ENCODE measurements at regions not wholly inside any gene's neighbourhood (a gene's known extent, or its start where the extent isn't known, plus 50 kb on each side); places are given as distances from the start of the nearest gene placed in this dataset.

DNA sequence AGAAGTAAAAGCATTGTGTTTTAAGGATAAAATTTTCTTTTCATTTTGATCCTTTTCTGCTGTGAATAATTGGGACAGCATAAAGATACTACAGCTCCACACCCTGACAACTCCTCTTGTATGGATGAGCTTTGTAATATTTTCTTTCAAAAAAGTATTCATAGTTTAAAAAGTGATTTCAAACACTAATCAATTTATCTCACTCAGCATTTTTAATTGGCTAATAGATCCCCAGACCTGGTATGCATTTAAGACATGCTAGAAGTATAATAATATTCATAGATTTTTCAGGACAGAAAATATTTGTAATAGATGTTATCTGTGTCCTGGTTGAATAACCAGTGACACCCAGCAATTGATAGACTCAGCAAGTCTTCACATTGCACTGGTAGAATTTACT, 510.7 kb downstream of the RIT2 start:
- H4K20me1 ChIP-seq (ENCODE audit: low read depth) = no peaks in the 10 kb centered on the region
- TF ChIP-seq CTCF (IDR thresholded peaks at IDR 0.05) = no peak
- no peak for TF ChIP-seq EZH2phosphoT487 (IDR thresholded peaks at IDR 0.05)
- no peak for TF ChIP-seq EZH2 (IDR thresholded peaks at IDR 0.05)

GRCh38 chr18:42606886-42607495, 508.5 kb downstream of the RIT2 start:
- Mint-ChIP-seq H3K27ac (peak overlapping the region; percentile 50), H3K4me3 (no peak overlapping the region), H3K9me3 (peaks cover 2% of the 10 kb centered on the region), H3K27me3 (ENCODE audit: insufficient read depth, low read depth) (peaks cover 2% of the 10 kb centered on the region), H3K36me3 (no peaks in the 10 kb centered on the region), H3K4me1 (peaks cover 11% of the 10 kb centered on the region)
- Histone ChIP-seq H3K9ac (no peak overlapping the region), H3K4me3 (no peak overlapping the region), H3K79me2 (ENCODE audit: low read depth) (no peaks in the 10 kb centered on the region), H4K20me1 (ENCODE audit: low read depth) (no peaks in the 10 kb centered on the region), H2AFZ (replicated peaks) (no peak overlapping the region), H3K4me2 (no peak overlapping the region), H3F3A (ENCODE audit: low read depth) (no peaks in the 10 kb centered on the region), H3K27me3 (no peaks in the 10 kb centered on the region), H3K27ac (no peak overlapping the region), H3K9me3 (ENCODE audit: low read depth) (no peaks in the 10 kb centered on the region), H3K36me3 (no peaks in the 10 kb centered on the region), H3K4me1 (no peaks in the 10 kb centered on the region)
- no peak for DNase-seq (ENCODE audit: low spot score)
- TF ChIP-seq EZH2phosphoT487 (IDR thresholded peaks at IDR 0.05) (no peak), EZH2 (IDR thresholded peaks at IDR 0.05) (no peak), CTCF (IDR thresholded peaks at IDR 0.05) (no peak)

More for the DNA sequence above, 510.7 kb downstream of the RIT2 start:
- Histone ChIP-seq H3K79me2 (ENCODE audit: low read depth) (no peaks in the 10 kb centered on the region), H3K4me3 (no peak overlapping the region), H3K4me2 (no peak overlapping the region), H3K27me3 (no peaks in the 10 kb centered on the region), H3K27ac (no peak overlapping the region), H3K36me3 (no peaks in the 10 kb centered on the region), H2AFZ (replicated peaks) (peak overlapping the region; percentile 12), H3K9ac (no peak overlapping the region), H3K9me3 (ENCODE audit: low read depth) (no peaks in the 10 kb centered on the region), H3F3A (ENCODE audit: low read depth) (no peaks in the 10 kb centered on the region), H3K4me1 (no peaks in the 10 kb centered on the region)
- no peak for DNase-seq (ENCODE audit: low spot score)
- no peak overlapping the region for H3K27ac Mint-ChIP-seq
- peaks cover 11% of the 10 kb centered on the region for H3K4me1 Mint-ChIP-seq
- H3K9me3 Mint-ChIP-seq = peaks cover 2% of the 10 kb centered on the region
- H3K27me3 Mint-ChIP-seq (ENCODE audit: insufficient read depth, low read depth) = peaks cover 2% of the 10 kb centered on the region
- H3K36me3 Mint-ChIP-seq = no peaks in the 10 kb centered on the region
- no peak overlapping the region for H3K4me3 Mint-ChIP-seq

- Mint-ChIP-seq H3K4me1 (peaks cover 13% of the 10 kb centered on the region), H3K9me3 (peaks cover 2% of the 10 kb centered on the region), H3K36me3 (no peaks in the 10 kb centered on the region), H3K27me3 (ENCODE audit: insufficient read depth, low read depth) (peaks cover 2% of the 10 kb centered on the region), H3K4me3 (no peak overlapping the region), H3K27ac (no peak overlapping the region)
- no peaks in the 10 kb centered on the region for H4K20me1 ChIP-seq (ENCODE audit: low read depth)
- no peaks in the 10 kb centered on the region for H3K79me2 ChIP-seq (ENCODE audit: low read depth)
- no peak overlapping the region for H2AFZ ChIP-seq (replicated peaks)
- no peak for TF ChIP-seq EZH2phosphoT487 (IDR thresholded peaks at IDR 0.05)
- TF ChIP-seq EZH2 (IDR thresholded peaks at IDR 0.05) = no peak
- TF ChIP-seq CTCF (IDR thresholded peaks at IDR 0.05) = no peak
- no peaks in the 10 kb centered on the region for H3K9me3 ChIP-seq (ENCODE audit: low read depth)
- H3K4me3 ChIP-seq = no peak overlapping the region
- no peak overlapping the region for H3K4me2 ChIP-seq
- no peaks in the 10 kb centered on the region for H3K36me3 ChIP-seq
- H3K4me1 ChIP-seq = peaks cover 7% of the 10 kb centered on the region
- H3K9ac ChIP-seq = no peak overlapping the region
- DNase-seq (ENCODE audit: low spot score) = no peak
- H3K27me3 ChIP-seq = no peaks in the 10 kb centered on the region
- H3K27ac ChIP-seq = no peak overlapping the region
- no peaks in the 10 kb centered on the region for H3F3A ChIP-seq (ENCODE audit: low read depth)
Observed at GRCh38 chr18:42611134-42611533, 504.4 kb downstream of the RIT2 start.

All from neural progenitor cell (in vitro differentiated cells).